PC-3 (cell line): ENCODE measurements at regions not wholly inside any gene's neighbourhood (a gene's known extent, or its start where the extent isn't known, plus 50 kb on each side); places are given as distances from the start of the nearest gene placed in this dataset.

Source experiments
- CTCF ChIP-seq: fragments of 300-600 bp; sonication (generic); conservative IDR thresholded peaks from 2 replicates; pipeline ENCODE4 v1.5.1; 2017; ENCODE audit warnings: antibody characterized with exemption, low read depth, mild to moderate bottlenecking, low read length
- EZH2 ChIP-seq: fragments of 300-600 bp; sonication (generic); IDR thresholded peaks from one replicate; pipeline ENCODE4 v1.6.1; 2017; ENCODE audit warnings: antibody characterized with exemption, mild to moderate bottlenecking, low read length; ENCODE audit not compliant: unreplicated experiment
- EZH2phosphoT487 ChIP-seq: fragments of 300-600 bp; sonication (generic); IDR thresholded peaks from 2 replicates; pipeline ENCODE4 v1.6.1; 2018; ENCODE audit warnings: mild to moderate bottlenecking, antibody characterized with exemption, low read length, borderline replicate concordance

GRCh38 chrX:40484408-40485091 is 96.2 kb upstream of the ATP6AP2 start:
- TF ChIP-seq CTCF (no peak), EZH2phosphoT487 (no peak), EZH2 (no peak)
